H1 (cell line): ENCODE measurements at regions not wholly inside any gene's neighbourhood (a gene's known extent, or its start where the extent isn't known, plus 50 kb on each side); places are given as distances from the start of the nearest gene placed in this dataset.

Experiments
- CTCF ChIA-PET: fragments of 300-600 bp; sonication (Branson Sonifier 250); formaldehyde crosslinking; loops from one replicate; lab custom pipeline; 2021; ENCODE audit not compliant: partially characterized antibody; lab: Charles Lee
- POLR2A ChIA-PET: fragments of 300-600 bp; sonication (Branson Sonifier 250); formaldehyde crosslinking; loops from one replicate; lab custom pipeline; 2021; ENCODE audit warnings: inconsistent platforms; ENCODE audit not compliant: partially characterized antibody; lab: Charles Lee
- DNase-seq, 2 experiments: peaks; one replicate each; pipeline versions ENCODE4 v3.0.0 to v3.0.0-alpha.2; 2010 to 2022; ENCODE audit warnings: low spot score in 2 of 2, low read depth in 1 of 2, mixed read lengths in 1 of 2
- FAIRE-seq: peaks from 2 replicates; lab custom pipeline; 2011; peaks lifted over from hg19 to GRCh38; lab: Jason Lieb, UNC
- H2AFZ ChIP-seq: 2 replicates; pipeline ENCODE4 v1.8.1; 2012; ENCODE audit warnings: low read length, inconsistent platforms
- H2AK5ac ChIP-seq: 2 replicates; pipeline ENCODE4 v1.6.1; 2013; ENCODE audit warnings: low read depth, low read length
- H2BK120ac ChIP-seq: replicated peaks from 2 replicates; pipeline ENCODE3; 2013; ENCODE audit warnings: low read depth, low read length, inconsistent platforms
- H2BK12ac ChIP-seq: 2 replicates; pipeline ENCODE4 v1.6.1; 2013; ENCODE audit warnings: low read depth, low read length
- H2BK15ac ChIP-seq: 2 replicates; pipeline ENCODE4 v1.6.1; 2013; ENCODE audit warnings: low read length
- H2BK20ac ChIP-seq: 2 replicates; pipeline ENCODE4 v1.6.1; 2013; ENCODE audit warnings: low read length
- H2BK5ac ChIP-seq: 2 replicates; pipeline ENCODE4 v1.6.1; 2013; ENCODE audit warnings: low read depth, low read length
- H3K14ac ChIP-seq: 2 replicates; pipeline ENCODE4 v1.6.1; 2013; ENCODE audit warnings: inconsistent platforms; ENCODE audit not compliant: insufficient read length
- H3K18ac ChIP-seq: 2 replicates; pipeline ENCODE4 v1.6.1; 2013; ENCODE audit warnings: low read length; ENCODE audit errors: extremely low read depth
- H3K23ac ChIP-seq: 2 replicates; pipeline ENCODE4 v1.6.1; 2013; ENCODE audit warnings: inconsistent platforms; ENCODE audit not compliant: insufficient read length
- H3K23me2 ChIP-seq: 2 replicates; pipeline ENCODE4 v1.6.1; 2013; ENCODE audit warnings: low read depth, low read length
- H3K27ac ChIP-seq: 2 replicates; pipeline ENCODE4 v1.6.1; 2011; ENCODE audit warnings: low read depth, low read length, inconsistent platforms
- H3K27me3 ChIP-seq, 4 experiments: replicated peaks in 1 of 4; 1 replicate in 1 of 4; 2 replicates in 3 of 4; pipeline versions ENCODE4 v1.6.1 to v1.8.1; 2011 to 2013; ENCODE audit warnings: low read length in 3 of 4, mild to moderate bottlenecking in 3 of 4, inconsistent platforms in 2 of 4, mixed read lengths in 2 of 4, moderate library complexity in 1 of 4; ENCODE audit not compliant: control insufficient read depth in 3 of 4, insufficient read depth in 3 of 4; ENCODE audit errors: extremely low read depth in 1 of 4
- H3K36me3 ChIP-seq, 4 experiments: 2 replicates each; pipeline versions ENCODE4 v1.6.1 to v1.8.1; 2011 to 2013; ENCODE audit warnings: mild to moderate bottlenecking in 4 of 4, low read length in 3 of 4, moderate library complexity in 2 of 4, control low read depth in 1 of 4, inconsistent platforms in 1 of 4; ENCODE audit not compliant: insufficient read depth in 4 of 4, control insufficient read depth in 2 of 4
- H3K4ac ChIP-seq: replicated peaks from 2 replicates; pipeline ENCODE3; 2013; ENCODE audit warnings: low read length, low read depth, mixed read lengths, inconsistent platforms; ENCODE audit not compliant: insufficient read length
- H3K4me1 ChIP-seq, 4 experiments: replicated peaks in 1 of 4; 1 replicate in 1 of 4; 2 replicates in 3 of 4; pipeline versions ENCODE4 v1.6.1 to v1.8.1; 2011 to 2013; ENCODE audit warnings: low read length in 3 of 4, inconsistent platforms in 2 of 4, mixed read lengths in 1 of 4; ENCODE audit not compliant: insufficient read depth in 4 of 4, control insufficient read depth in 3 of 4
- H3K4me2 ChIP-seq, 2 experiments: 2 replicates each; pipeline versions ENCODE4 v1.6.1 to v1.8.1; 2011 to 2013; ENCODE audit warnings: low read depth in 2 of 2, low read length in 2 of 2, control low read depth in 1 of 2, inconsistent platforms in 1 of 2, mild to moderate bottlenecking in 1 of 2; ENCODE audit not compliant: insufficient read depth in 1 of 2
- H3K4me3 ChIP-seq, 4 experiments: fragments of 200-600, 300-600 bp in 1 of 4; sonication (generic), shearing (Covaris generic), sonication (Bioruptor Twin) in 1 of 4; 2 replicates each; pipeline versions ENCODE4 v1.5.1 to v1.8.1; 2011 to 2016; ENCODE audit warnings: low read length in 4 of 4, low read depth in 3 of 4, control low read depth in 2 of 4, inconsistent platforms in 2 of 4, mild to moderate bottlenecking in 2 of 4, mixed read lengths in 1 of 4, moderate library complexity in 1 of 4; ENCODE audit not compliant: insufficient read depth in 2 of 4; ENCODE audit errors: extremely low read depth in 1 of 4
- H3K56ac ChIP-seq: replicated peaks from 2 replicates; pipeline ENCODE3; 2013; ENCODE audit warnings: low read depth, mild to moderate bottlenecking, mixed read lengths, low read length, inconsistent platforms; ENCODE audit not compliant: insufficient read length
- H3K79me1 ChIP-seq: 2 replicates; pipeline ENCODE4 v1.6.1; 2013; ENCODE audit warnings: low read depth, low read length, control low read depth
- H3K79me2 ChIP-seq, 2 experiments: 2 replicates each; pipeline versions ENCODE4 v1.6.1 to v1.8.1; 2012 to 2013; ENCODE audit warnings: low read length in 2 of 2, mild to moderate bottlenecking in 2 of 2, inconsistent platforms in 1 of 2; ENCODE audit not compliant: insufficient read depth in 2 of 2, control insufficient read depth in 1 of 2
- H3K9ac ChIP-seq, 4 experiments: replicated peaks in 1 of 4; 1 replicate in 1 of 4; 2 replicates in 3 of 4; pipeline versions ENCODE4 v1.6.1 to v1.8.1; 2011 to 2013; ENCODE audit warnings: low read depth in 3 of 4, low read length in 3 of 4, control low read depth in 2 of 4, mild to moderate bottlenecking in 2 of 4, moderate library complexity in 2 of 4, inconsistent platforms in 1 of 4; ENCODE audit errors: extremely low read depth in 1 of 4
- H3K9me3 ChIP-seq, 2 experiments: 2 replicates each; pipeline versions ENCODE4 v1.6.1 to v1.8.1; 2012 to 2013; ENCODE audit warnings: mild to moderate bottlenecking in 2 of 2, moderate library complexity in 2 of 2, control low read depth in 1 of 2, inconsistent platforms in 1 of 2, low read depth in 1 of 2, low read length in 1 of 2, mixed read lengths in 1 of 2; ENCODE audit not compliant: insufficient read depth in 2 of 2
- H4K20me1 ChIP-seq, 2 experiments: replicated peaks in 1 of 2; 2 replicates each; pipeline versions ENCODE3 to v1.8.1; 2011 to 2013; ENCODE audit warnings: inconsistent platforms in 2 of 2, low read length in 2 of 2, mild to moderate bottlenecking in 1 of 2; ENCODE audit not compliant: insufficient read depth in 2 of 2, control insufficient read depth in 1 of 2
- H4K5ac ChIP-seq: 2 replicates; pipeline ENCODE4 v1.6.1; 2013; ENCODE audit warnings: low read length, low read depth, mixed read lengths, inconsistent platforms; ENCODE audit not compliant: insufficient read length
- H4K8ac ChIP-seq: 2 replicates; pipeline ENCODE4 v1.8.0; 2013; ENCODE audit warnings: mild to moderate bottlenecking, moderate library complexity, low read length, inconsistent platforms; ENCODE audit not compliant: insufficient read depth; ENCODE audit errors: extremely low read depth
- H4K91ac ChIP-seq: replicated peaks from 2 replicates; pipeline ENCODE3; 2013; ENCODE audit warnings: low read length, mixed read lengths, inconsistent platforms; ENCODE audit not compliant: insufficient read length
- BACH1 ChIP-seq: IDR thresholded peaks from 2 replicates; pipeline ENCODE4 v1.6.1; 2012; ENCODE audit warnings: low read length, improper control_type of control experiment
- CREB1 ChIP-seq: IDR thresholded peaks from 2 replicates; pipeline ENCODE4 v1.6.1; 2012; ENCODE audit warnings: inconsistent platforms
- EZH2 ChIP-seq: fragments of 200-600 bp; sonication (generic); IDR thresholded peaks from 2 replicates; pipeline ENCODE4 v1.7.1; 2012; ENCODE audit warnings: low read depth, mild to moderate bottlenecking, moderate library complexity, low read length, inconsistent platforms; ENCODE audit not compliant: severe bottlenecking
- MAX ChIP-seq: IDR thresholded peaks from 2 replicates; pipeline ENCODE4 v1.6.1; 2012; ENCODE audit warnings: inconsistent platforms
- NRF1 ChIP-seq: IDR thresholded peaks from 2 replicates; pipeline ENCODE4 v1.6.1; 2011; ENCODE audit warnings: mild to moderate bottlenecking, low read depth, low read length, improper control_type of control experiment
- PHF8 ChIP-seq: fragments of 200-600 bp; sonication (generic); conservative IDR thresholded peaks from 2 replicates; pipeline ENCODE4 v1.7.1; 2012; ENCODE audit warnings: low read depth, mild to moderate bottlenecking, inconsistent platforms, low read length, moderate library complexity
- POLR2A ChIP-seq, 2 experiments: IDR thresholded peaks; 1 replicate in 1 of 2; 2 replicates in 1 of 2; pipeline ENCODE4 v1.6.1; 2011; ENCODE audit warnings: low read depth in 2 of 2, low read length in 2 of 2, mild to moderate bottlenecking in 2 of 2; ENCODE audit errors: control extremely low read depth in 1 of 2
- POLR2AphosphoS5 ChIP-seq: IDR thresholded peaks from 2 replicates; pipeline ENCODE4 v1.6.1; 2011; ENCODE audit warnings: low read depth, low read length
- SIX5 ChIP-seq: IDR thresholded peaks from 2 replicates; pipeline ENCODE4 v1.6.1; 2011; ENCODE audit warnings: mild to moderate bottlenecking, low read depth, low read length
- SP1 ChIP-seq: IDR thresholded peaks from 2 replicates; pipeline ENCODE4 v1.6.1; 2011; ENCODE audit warnings: low read depth, low read length
- SP4 ChIP-seq: IDR thresholded peaks from 2 replicates; pipeline ENCODE4 v1.6.1; 2012; ENCODE audit warnings: low read length, inconsistent platforms
- SRF ChIP-seq: IDR thresholded peaks from 2 replicates; pipeline ENCODE4 v1.6.1; 2011; ENCODE audit warnings: mild to moderate bottlenecking, low read depth, low read length, moderate library complexity
- TAF1 ChIP-seq: IDR thresholded peaks from 2 replicates; pipeline ENCODE4 v1.6.1; 2011; ENCODE audit warnings: mild to moderate bottlenecking, low read depth, low read length
- TAF7 ChIP-seq: optimal IDR thresholded peaks from 2 replicates; pipeline ENCODE3; 2011; ENCODE audit warnings: low read depth, mild to moderate bottlenecking, inconsistent platforms, low read length, moderate library complexity, borderline replicate concordance
- TBP ChIP-seq: IDR thresholded peaks from 2 replicates; pipeline ENCODE4 v1.6.1; 2011; ENCODE audit warnings: low read depth, low read length, improper control_type of control experiment
- USF2 ChIP-seq: IDR thresholded peaks from 2 replicates; pipeline ENCODE4 v1.6.1; 2011; ENCODE audit warnings: low read length, improper control_type of control experiment
- WGBS, 2 experiments: shearing (Covaris generic) in 1 of 2; methylation state at CpG; one replicate each; pipeline versions ENCODE4 v1.1.6 to v1.1.7; 2013 to 2015; ENCODE audit warnings: low lambda C conversion rate in 2 of 2, mixed read lengths in 2 of 2, inconsistent platforms in 1 of 2, low coverage in 1 of 2, missing lambda C conversion rate in 1 of 2; ENCODE audit not compliant: insufficient replicate concordance in 2 of 2, insufficient coverage in 1 of 2, insufficient read length in 1 of 2; ENCODE audit errors: extremely low coverage in 1 of 2, missing lambda C conversion rate in 1 of 2; 5-methylcytosine and 5-hydroxymethylcytosine counted together

GRCh38 chr1:233461847-233462246 lies 134.3 kb downstream of the MAP3K21 start:
- Histone ChIP-seq H3K79me1 (no peaks in the 10 kb centered on the region), H3K4me1 (peaks cover 0 to 8% (median 3%) of the 10 kb centered on the region in 4 experiments; a peak in 4 of 7 replicates), H3K23me2 (no peaks in the 10 kb centered on the region; the same call in 1 of the 2 replicates), H3K4ac (no peak overlapping the region), H3K36me3 (peaks cover 0 to 10% (median 0%) of the 10 kb centered on the region in 4 experiments; a peak in 3 of 8 replicates), H4K5ac (no peak overlapping the region), H3K27me3 (no peaks in the 10 kb centered on the region), H2BK120ac (no peak overlapping the region), H2BK20ac (no peak overlapping the region), H3K14ac (no peak overlapping the region), H4K91ac (no peak overlapping the region), H2AFZ (no peak overlapping the region), H3K9ac (no peak overlapping the region)
- WGBS, 2 experiments, result 42% methylated on average over 1 of the region's 1 CpG; no CpG with 5 or more reads in 1 of the 2 experiments
- no peak for DNase-seq
- CTCF ChIA-PET, result interaction anchor here (1.0 kb wide), 1 partner anchor 604 kb away, joined by 3 read pairs; no protein-coding TSS in a partner anchor
- TF ChIP-seq POLR2AphosphoS5 (no peak), BACH1 (no peak), EZH2 (no peak), TAF1 (no peak), SIX5 (no peak), CREB1 (no peak), TBP (no peak), TAF7 (no peak), NRF1 (no peak), POLR2A (IDR thresholded peaks at IDR 0.05; ENCODE audit: control extremely low read depth in 1 of 2, low read depth in 2 of 2, low read length in 2 of 2) (no peak), PHF8 (no peak), MAX (no peak), USF2 (no peak), SRF (no peak), SP1 (no peak), SP4 (no peak)
- TF ChIP-seq, all 59 proteins: peak for 0
- Histone ChIP-seq H3K79me2 (no peaks in the 10 kb centered on the region), H3K56ac (no peak overlapping the region), H2AK5ac (no peak overlapping the region), H4K8ac (no peak overlapping the region), H2BK5ac (no peak overlapping the region), H3K4me2 (no peak overlapping the region), H2BK12ac (no peak overlapping the region), H3K27ac (no peak overlapping the region), H4K20me1 (no peaks in the 10 kb centered on the region), H3K9me3 (peaks cover 25% of the 10 kb centered on the region in 2 experiments), H3K18ac (no peak overlapping the region), H3K4me3 (no peak overlapping the region), H2BK15ac (no peak overlapping the region), H3K23ac (no peak overlapping the region)
- POLR2A ChIA-PET, result no interaction called here
- no peak for FAIRE-seq
